HG03521 (cell line): ENCODE measurements at regions not wholly inside any gene's neighbourhood (a gene's known extent, or its start where the extent isn't known, plus 50 kb on each side); places are given as distances from the start of the nearest gene placed in this dataset.

Source experiments
- ATAC-seq: cut with Tn5 transposase; IDR thresholded peaks from one replicate; pipeline ENCODE4 v1.9.1; 2021; ENCODE audit warnings: mild to moderate bottlenecking, moderate library complexity; ENCODE audit not compliant: unreplicated experiment

- ATAC-seq: no peak
These were observed 68.4 kb upstream of the ELOVL5 start for GRCh38 chr6:53417141-53417540.

- no peak for ATAC-seq
These were observed 64.6 kb upstream of the ELOVL5 start for GRCh38 chr6:53413326-53413725.

GRCh38 chr6:53412751-53413150 is 64.0 kb upstream of the ELOVL5 start:
- ATAC-seq: no peak

- no peak for ATAC-seq
These were observed 63.4 kb upstream of the ELOVL5 start for GRCh38 chr6:53412021-53412715.

- ATAC-seq: no peak
These were observed 62.7 kb upstream of the ELOVL5 start for GRCh38 chr6:53411451-53411850.

- peak; percentile 94 for ATAC-seq
These were observed 61.9 kb upstream of the ELOVL5 start for GRCh38 chr6:53410508-53411258.

GRCh38 chr6:53408826-53409225 is 60.1 kb upstream of the ELOVL5 start:
- no peak for ATAC-seq

- no peak for ATAC-seq
These were observed 50.2 kb upstream of the ELOVL5 start for GRCh38 chr6:53399027-53399344.

GRCh38 chr6:53398247-53399026 is 49.7 kb upstream of the ELOVL5 start:
- no peak for ATAC-seq
